ENCODE measurements at regions not wholly inside any gene's neighbourhood (a gene's known extent, or its start where the extent isn't known, plus 50 kb on each side); places are given as distances from the start of the nearest gene placed in this dataset.

DNA sequence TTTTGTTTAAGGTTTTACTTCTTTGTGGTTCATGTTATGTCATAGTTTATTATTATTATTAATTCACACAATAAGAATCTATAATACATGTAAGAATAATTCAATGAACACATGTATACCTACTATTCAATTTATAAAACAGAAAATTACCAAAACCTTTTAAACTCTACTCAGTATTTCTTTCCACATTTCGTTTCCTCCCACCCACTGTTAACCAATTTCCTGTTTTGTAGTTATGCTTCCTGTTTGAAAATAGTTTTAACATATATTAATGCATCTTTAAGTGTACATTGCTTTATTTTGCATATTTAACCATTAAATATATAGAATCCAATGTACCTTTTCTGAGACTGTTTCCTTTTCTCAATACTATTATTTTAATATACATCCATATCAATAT, 397.9 kb upstream of the SPTLC3 start:
- no peak overlapping the region for H3K9ac ChIP-seq (ENCODE audit: low read depth, low read length)
- no peaks in the 10 kb centered on the region for H3K4me1 ChIP-seq (ENCODE audit: control insufficient read depth, insufficient read depth, low read length)
- no peak overlapping the region for H3K4me3 ChIP-seq (ENCODE audit: low read depth, low read length)
- H3K9me3 ChIP-seq (ENCODE audit: control insufficient read depth, insufficient read depth, low read length), result no peaks in the 10 kb centered on the region
- H3K36me3 ChIP-seq (ENCODE audit: control insufficient read depth, insufficient read depth, low read length), result no peaks in the 10 kb centered on the region
- no peaks in the 10 kb centered on the region for H3K27me3 ChIP-seq (ENCODE audit: control insufficient read depth, insufficient read depth, low read length)

- H3K9ac ChIP-seq (ENCODE audit: low read depth, low read length), result no peak overlapping the region
- no peaks in the 10 kb centered on the region for H3K4me1 ChIP-seq (ENCODE audit: control insufficient read depth, insufficient read depth, low read length)
- no peaks in the 10 kb centered on the region for H3K9me3 ChIP-seq (ENCODE audit: control insufficient read depth, insufficient read depth, low read length)
- no peaks in the 10 kb centered on the region for H3K27me3 ChIP-seq (ENCODE audit: control insufficient read depth, insufficient read depth, low read length)
- no peak overlapping the region for H3K4me3 ChIP-seq (ENCODE audit: low read depth, low read length)
- no peaks in the 10 kb centered on the region for H3K36me3 ChIP-seq (ENCODE audit: control insufficient read depth, insufficient read depth, low read length)
These were observed 394.0 kb upstream of the SPTLC3 start for GRCh38 chr20:12614764-12615163.

DNA sequence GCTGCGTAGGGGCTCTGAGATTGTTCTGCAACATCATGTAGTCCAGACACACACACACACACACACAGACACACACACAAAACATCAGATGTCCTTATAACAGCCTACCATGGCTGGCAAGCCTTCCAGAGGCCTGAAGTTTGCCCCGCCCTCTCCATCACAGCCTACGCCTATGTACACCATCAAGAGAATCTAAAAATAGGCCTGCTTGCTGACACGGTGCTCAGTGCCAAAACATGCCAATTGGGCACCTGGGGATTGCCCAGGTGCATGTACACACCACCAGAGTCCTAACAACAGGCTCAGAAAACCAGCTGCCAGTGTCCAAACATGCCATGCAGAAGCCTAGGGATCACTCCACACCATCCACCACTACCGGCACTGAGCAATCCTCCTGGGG, 391.7 kb upstream of the SPTLC3 start:
- no peaks in the 10 kb centered on the region for H3K4me1 ChIP-seq (ENCODE audit: control insufficient read depth, insufficient read depth, low read length)

DNA sequence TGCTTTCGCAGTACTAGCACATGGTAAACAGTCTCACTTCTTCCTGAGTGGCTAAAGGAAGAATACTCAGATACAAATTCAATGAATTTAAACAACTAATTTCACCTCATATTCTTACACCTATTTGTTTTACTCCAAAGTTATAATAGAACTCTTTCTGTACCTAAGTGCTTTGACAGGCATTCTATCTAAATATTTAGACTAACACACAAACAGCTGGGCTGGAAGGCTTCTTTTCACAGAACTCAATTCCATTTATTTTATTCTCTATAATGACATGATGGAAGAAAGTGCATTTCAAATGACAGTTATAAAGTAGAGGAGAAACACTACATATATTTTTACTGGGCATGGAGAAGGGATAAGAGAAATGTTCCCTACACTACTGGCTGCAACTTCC, 384.9 kb upstream of the SPTLC3 start:
- no peaks in the 10 kb centered on the region for H3K27me3 ChIP-seq (ENCODE audit: control insufficient read depth, insufficient read depth, low read length)
- no peak overlapping the region for H3K9ac ChIP-seq (ENCODE audit: low read depth, low read length)
- H3K4me3 ChIP-seq (ENCODE audit: low read depth, low read length), result no peak overlapping the region
- H3K9me3 ChIP-seq (ENCODE audit: control insufficient read depth, insufficient read depth, low read length), result no peaks in the 10 kb centered on the region
- H3K4me1 ChIP-seq (ENCODE audit: control insufficient read depth, insufficient read depth, low read length), result no peaks in the 10 kb centered on the region
- peaks cover under 1% of the 10 kb centered on the region for H3K36me3 ChIP-seq (ENCODE audit: control insufficient read depth, insufficient read depth, low read length)

More for the DNA sequence above, 391.7 kb upstream of the SPTLC3 start:
- Histone ChIP-seq H3K27me3 (ENCODE audit: control insufficient read depth, insufficient read depth, low read length) (no peaks in the 10 kb centered on the region), H3K36me3 (ENCODE audit: control insufficient read depth, insufficient read depth, low read length) (no peaks in the 10 kb centered on the region), H3K9me3 (ENCODE audit: control insufficient read depth, insufficient read depth, low read length) (no peaks in the 10 kb centered on the region), H3K4me3 (ENCODE audit: low read depth, low read length) (no peak overlapping the region), H3K9ac (ENCODE audit: low read depth, low read length) (no peak overlapping the region)

DNA sequence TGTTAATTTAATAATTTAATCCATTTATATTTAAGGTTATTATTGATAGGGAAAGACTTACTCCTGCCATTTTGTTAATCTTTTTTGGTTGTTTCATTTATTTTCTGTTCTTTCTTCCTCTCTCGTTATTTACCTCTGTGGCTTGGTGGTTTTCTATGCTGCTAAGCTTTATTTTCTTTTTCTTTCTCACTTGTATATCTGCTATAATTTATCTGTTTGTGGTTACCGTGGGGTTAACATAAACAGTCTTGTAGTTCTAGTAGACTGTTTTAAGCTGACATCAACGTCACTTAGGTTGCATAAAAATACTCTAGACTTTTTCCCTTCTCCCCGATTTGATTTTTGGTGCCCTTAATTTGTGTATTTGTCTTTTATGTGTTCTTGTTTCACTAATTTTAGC, 381.3 kb upstream of the SPTLC3 start:
- peaks cover 2% of the 10 kb centered on the region for H3K36me3 ChIP-seq (ENCODE audit: control insufficient read depth, insufficient read depth, low read length)
- H3K9ac ChIP-seq (ENCODE audit: low read depth, low read length), result no peak overlapping the region
- no peak overlapping the region for H3K4me3 ChIP-seq (ENCODE audit: low read depth, low read length)
- H3K9me3 ChIP-seq (ENCODE audit: control insufficient read depth, insufficient read depth, low read length), result no peaks in the 10 kb centered on the region
- H3K4me1 ChIP-seq (ENCODE audit: control insufficient read depth, insufficient read depth, low read length), result no peaks in the 10 kb centered on the region
- no peaks in the 10 kb centered on the region for H3K27me3 ChIP-seq (ENCODE audit: control insufficient read depth, insufficient read depth, low read length)

- H3K4me3 ChIP-seq (ENCODE audit: low read depth, low read length), result no peak overlapping the region
- no peaks in the 10 kb centered on the region for H3K36me3 ChIP-seq (ENCODE audit: control insufficient read depth, insufficient read depth, low read length)
- no peaks in the 10 kb centered on the region for H3K4me1 ChIP-seq (ENCODE audit: control insufficient read depth, insufficient read depth, low read length)
- H3K9ac ChIP-seq (ENCODE audit: low read depth, low read length), result no peak overlapping the region
- H3K9me3 ChIP-seq (ENCODE audit: control insufficient read depth, insufficient read depth, low read length), result no peaks in the 10 kb centered on the region
- H3K27me3 ChIP-seq (ENCODE audit: control insufficient read depth, insufficient read depth, low read length), result no peaks in the 10 kb centered on the region
These were observed 370.0 kb upstream of the SPTLC3 start for GRCh38 chr20:12638633-12639312.

- H3K9me3 ChIP-seq (ENCODE audit: control insufficient read depth, insufficient read depth, low read length), result no peaks in the 10 kb centered on the region
- no peaks in the 10 kb centered on the region for H3K4me1 ChIP-seq (ENCODE audit: control insufficient read depth, insufficient read depth, low read length)
- H3K9ac ChIP-seq (ENCODE audit: low read depth, low read length), result no peak overlapping the region
- H3K4me3 ChIP-seq (ENCODE audit: low read depth, low read length), result no peak overlapping the region
- no peaks in the 10 kb centered on the region for H3K27me3 ChIP-seq (ENCODE audit: control insufficient read depth, insufficient read depth, low read length)
- H3K36me3 ChIP-seq (ENCODE audit: control insufficient read depth, insufficient read depth, low read length), result no peaks in the 10 kb centered on the region
These were observed 368.5 kb upstream of the SPTLC3 start for GRCh38 chr20:12640251-12640650.

DNA sequence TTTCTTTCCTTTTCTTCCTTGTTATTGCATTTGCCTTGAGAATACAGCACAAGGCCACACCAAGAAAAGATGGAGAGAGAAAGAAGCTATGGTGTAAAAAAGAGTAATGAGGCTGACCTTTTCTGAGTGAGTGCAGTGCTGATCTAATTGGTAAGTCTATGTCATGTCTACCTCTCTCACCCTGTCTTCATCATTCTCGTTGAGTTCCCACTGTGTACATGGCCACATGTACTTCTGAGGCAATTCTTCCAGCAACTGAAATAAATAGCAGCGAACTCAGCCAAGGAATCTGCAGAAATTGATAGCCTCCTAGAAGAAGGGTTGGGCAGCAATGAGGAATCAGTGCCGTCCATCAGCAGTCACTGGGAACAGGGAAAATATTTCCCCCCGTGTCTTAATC, 367.2 kb upstream of the SPTLC3 start:
- H3K27me3 ChIP-seq (ENCODE audit: control insufficient read depth, insufficient read depth, low read length), result no peaks in the 10 kb centered on the region
- no peak overlapping the region for H3K9ac ChIP-seq (ENCODE audit: low read depth, low read length)
- H3K36me3 ChIP-seq (ENCODE audit: control insufficient read depth, insufficient read depth, low read length), result no peaks in the 10 kb centered on the region
- H3K4me1 ChIP-seq (ENCODE audit: control insufficient read depth, insufficient read depth, low read length), result no peaks in the 10 kb centered on the region
- no peaks in the 10 kb centered on the region for H3K9me3 ChIP-seq (ENCODE audit: control insufficient read depth, insufficient read depth, low read length)
- no peak overlapping the region for H3K4me3 ChIP-seq (ENCODE audit: low read depth, low read length)

GRCh38 chr20:12644461-12644860, 364.3 kb upstream of the SPTLC3 start:
- no peaks in the 10 kb centered on the region for H3K4me1 ChIP-seq (ENCODE audit: control insufficient read depth, insufficient read depth, low read length)
- H3K9me3 ChIP-seq (ENCODE audit: control insufficient read depth, insufficient read depth, low read length), result no peaks in the 10 kb centered on the region
- H3K9ac ChIP-seq (ENCODE audit: low read depth, low read length), result no peak overlapping the region
- H3K27me3 ChIP-seq (ENCODE audit: control insufficient read depth, insufficient read depth, low read length), result no peaks in the 10 kb centered on the region
- H3K36me3 ChIP-seq (ENCODE audit: control insufficient read depth, insufficient read depth, low read length), result no peaks in the 10 kb centered on the region
- no peak overlapping the region for H3K4me3 ChIP-seq (ENCODE audit: low read depth, low read length)

GRCh38 chr20:12649234-12649633, 359.5 kb upstream of the SPTLC3 start:
- no peaks in the 10 kb centered on the region for H3K36me3 ChIP-seq (ENCODE audit: control insufficient read depth, insufficient read depth, low read length)
- no peak overlapping the region for H3K4me3 ChIP-seq (ENCODE audit: low read depth, low read length)
- H3K27me3 ChIP-seq (ENCODE audit: control insufficient read depth, insufficient read depth, low read length), result no peaks in the 10 kb centered on the region
- H3K9me3 ChIP-seq (ENCODE audit: control insufficient read depth, insufficient read depth, low read length), result no peaks in the 10 kb centered on the region
- H3K9ac ChIP-seq (ENCODE audit: low read depth, low read length), result no peak overlapping the region
- peaks cover 3% of the 10 kb centered on the region for H3K4me1 ChIP-seq (ENCODE audit: control insufficient read depth, insufficient read depth, low read length)

DNA sequence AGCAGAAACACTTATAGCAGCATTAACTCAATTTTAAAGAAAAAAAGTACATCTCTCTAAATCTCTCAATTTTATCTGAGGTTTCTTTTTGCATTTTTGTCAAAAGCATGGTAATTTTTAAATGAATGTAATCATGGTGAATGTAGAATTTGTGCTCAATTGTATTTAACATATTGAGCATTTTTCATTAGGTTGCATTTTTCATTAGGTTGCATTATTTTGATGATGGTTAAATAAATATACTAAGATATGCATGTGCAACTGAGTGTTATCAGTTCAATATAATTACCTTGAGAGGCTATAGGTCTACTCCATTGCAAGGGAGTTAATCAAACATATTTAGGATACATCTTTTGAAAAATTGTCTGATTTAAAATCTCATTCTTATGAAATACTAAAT, 355.1 kb upstream of the SPTLC3 start:
- H3K36me3 ChIP-seq (ENCODE audit: control insufficient read depth, insufficient read depth, low read length), result no peaks in the 10 kb centered on the region
- no peak overlapping the region for H3K9ac ChIP-seq (ENCODE audit: low read depth, low read length)
- no peaks in the 10 kb centered on the region for H3K9me3 ChIP-seq (ENCODE audit: control insufficient read depth, insufficient read depth, low read length)
- H3K4me1 ChIP-seq (ENCODE audit: control insufficient read depth, insufficient read depth, low read length), result peaks cover 3% of the 10 kb centered on the region
- H3K27me3 ChIP-seq (ENCODE audit: control insufficient read depth, insufficient read depth, low read length), result no peaks in the 10 kb centered on the region
- no peak overlapping the region for H3K4me3 ChIP-seq (ENCODE audit: low read depth, low read length)

DNA sequence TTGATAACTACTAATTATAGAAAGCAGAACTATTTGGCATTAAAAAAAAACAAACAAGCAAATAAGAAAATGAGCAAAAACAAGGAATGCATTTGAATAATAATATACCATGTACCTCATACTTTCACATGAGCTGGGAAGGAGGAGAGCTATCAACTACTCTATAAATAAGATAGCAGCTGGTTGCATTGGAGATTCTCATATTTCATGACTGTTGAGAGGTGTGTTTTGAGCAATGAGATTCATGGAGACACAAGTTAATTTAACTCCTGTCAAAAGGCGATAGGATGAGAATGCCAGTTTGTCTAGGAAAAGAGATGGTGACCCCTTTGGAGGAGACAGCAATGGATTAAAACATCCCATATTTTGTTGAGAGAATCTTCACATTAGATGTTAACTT, 348.8 kb upstream of the SPTLC3 start:
- H3K27me3 ChIP-seq (ENCODE audit: control insufficient read depth, insufficient read depth, low read length), result no peaks in the 10 kb centered on the region
- no peaks in the 10 kb centered on the region for H3K9me3 ChIP-seq (ENCODE audit: control insufficient read depth, insufficient read depth, low read length)
- no peaks in the 10 kb centered on the region for H3K4me1 ChIP-seq (ENCODE audit: control insufficient read depth, insufficient read depth, low read length)
- H3K36me3 ChIP-seq (ENCODE audit: control insufficient read depth, insufficient read depth, low read length), result no peaks in the 10 kb centered on the region
- H3K9ac ChIP-seq (ENCODE audit: low read depth, low read length), result no peak overlapping the region
- H3K4me3 ChIP-seq (ENCODE audit: low read depth, low read length), result no peak overlapping the region
